ELF-1 (cell line): ENCODE measurements at regions not wholly inside any gene's neighbourhood (a gene's known extent, or its start where the extent isn't known, plus 50 kb on each side); places are given as distances from the start of the nearest gene placed in this dataset.
"Not testable (repeated sequence)": the region's sequence is repeated elsewhere in the genome, so short reads cannot be mapped to it uniquely, and the experiment has no call there.

ENCODE experiments used
- DNase-seq: peaks from one replicate; pipeline ENCODE4 v3.0.0-alpha.2; 2016; ENCODE audit warnings: low read depth, low spot score

- no peak for DNase-seq
Measured at GRCh38 chr4:34412233-34412632, 1832.1 kb downstream of the ARAP2 start.

GRCh38 chr4:34412911-34413310, 1831.4 kb downstream of the ARAP2 start:
- DNase-seq = no peak

DNA sequence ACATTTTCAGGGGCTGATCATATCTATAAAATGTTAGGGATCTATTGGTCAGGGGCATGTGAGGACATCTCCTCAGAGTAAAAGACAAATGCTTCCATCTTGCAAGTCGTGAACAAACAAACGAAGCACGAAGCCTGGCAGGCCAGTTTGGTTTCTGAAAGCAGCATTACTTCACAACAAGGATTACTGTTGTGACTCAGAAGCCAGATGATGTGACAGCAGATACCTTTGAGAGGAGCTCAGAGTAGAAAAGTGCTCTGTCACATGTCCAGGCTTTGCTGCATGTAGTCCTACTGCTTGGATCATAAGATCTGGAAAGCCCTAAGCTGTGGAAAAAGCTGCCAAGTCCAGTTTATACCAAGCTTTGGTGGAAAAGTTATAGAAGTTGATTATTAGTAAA, 1827.2 kb downstream of the ARAP2 start:
- no peak for DNase-seq

- DNase-seq = no peak
Measured at GRCh38 chr4:34419871-34420270, 1824.4 kb downstream of the ARAP2 start.

DNA sequence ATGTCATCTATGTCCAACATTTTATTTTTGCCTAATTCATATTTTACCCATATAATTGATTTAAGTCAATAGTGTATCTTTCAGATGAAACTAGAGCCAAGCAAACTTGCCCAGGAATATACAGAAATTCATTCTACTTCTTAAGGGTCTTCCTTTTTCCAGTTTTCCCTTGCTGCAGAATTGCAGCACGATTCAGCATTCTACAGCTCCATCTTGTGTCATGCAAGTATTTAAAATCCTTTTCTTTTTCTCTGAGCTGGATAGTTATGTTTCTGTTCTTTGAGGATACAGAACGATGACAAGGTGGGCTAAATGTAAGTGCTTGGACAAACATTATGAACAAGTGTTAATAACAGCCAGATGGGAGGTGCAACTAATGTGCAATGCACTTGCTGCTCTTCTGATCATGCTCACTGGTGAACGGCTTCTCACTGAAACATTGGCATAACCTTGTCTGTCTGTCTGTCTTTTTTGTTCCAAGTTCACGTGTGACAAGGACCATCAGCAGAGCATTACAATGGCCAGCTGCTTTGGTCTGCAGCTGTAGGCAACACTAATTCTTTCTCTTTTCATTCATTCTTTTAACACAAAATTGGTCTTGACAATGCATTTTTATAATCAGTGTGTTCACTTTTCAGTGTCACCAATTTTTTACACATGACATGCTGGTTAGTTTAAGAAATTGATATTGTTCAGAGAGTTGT, 1821.7 kb downstream of the ARAP2 start:
- DNase-seq = no peak

- no peak for DNase-seq
Measured at GRCh38 chr4:34432706-34433105, 1811.6 kb downstream of the ARAP2 start.

DNA sequence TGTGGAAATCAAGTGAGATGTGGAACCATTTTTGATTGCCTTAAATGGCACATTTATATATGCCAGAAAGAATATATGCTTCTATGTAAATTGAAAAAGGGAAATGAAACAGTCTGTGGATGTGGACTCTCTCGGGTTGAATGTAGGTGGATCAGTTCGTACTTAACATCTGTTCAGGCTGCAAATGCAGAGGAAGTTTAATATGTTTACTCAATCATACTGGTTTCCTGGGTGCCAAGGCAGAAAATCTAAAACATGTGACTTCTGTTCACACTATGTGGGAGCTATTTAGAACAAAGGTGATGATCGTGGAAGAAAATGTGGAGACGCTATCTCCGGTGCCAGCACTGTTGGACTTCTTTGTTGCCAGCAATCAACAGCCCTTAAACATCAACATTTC, 1809.9 kb downstream of the ARAP2 start:
- DNase-seq = not testable (repeated sequence)

DNA sequence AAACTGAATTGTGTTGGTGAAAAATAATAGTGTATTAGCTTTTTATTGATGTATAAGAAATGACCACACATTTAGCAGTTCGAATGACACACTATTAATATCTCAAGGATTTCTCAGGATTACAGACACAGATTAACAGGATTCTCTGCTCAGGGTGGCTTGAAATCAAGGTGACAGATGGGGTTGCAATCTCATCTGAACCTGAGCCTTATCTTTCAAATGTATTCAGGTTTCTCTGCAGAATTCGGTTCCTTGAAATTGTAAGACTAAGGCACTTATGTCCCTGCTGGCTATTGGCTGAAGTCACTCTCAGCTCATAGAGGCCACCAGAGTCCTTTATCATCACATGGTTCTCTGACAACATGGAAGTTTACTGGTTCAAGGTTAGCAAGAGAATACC, 1780.1 kb downstream of the ARAP2 start:
- no peak for DNase-seq

GRCh38 chr4:34466411-34466810, 1777.9 kb downstream of the ARAP2 start:
- DNase-seq = no peak

- DNase-seq = no peak
Measured at GRCh38 chr4:34469516-34469915, 1774.8 kb downstream of the ARAP2 start.

DNA sequence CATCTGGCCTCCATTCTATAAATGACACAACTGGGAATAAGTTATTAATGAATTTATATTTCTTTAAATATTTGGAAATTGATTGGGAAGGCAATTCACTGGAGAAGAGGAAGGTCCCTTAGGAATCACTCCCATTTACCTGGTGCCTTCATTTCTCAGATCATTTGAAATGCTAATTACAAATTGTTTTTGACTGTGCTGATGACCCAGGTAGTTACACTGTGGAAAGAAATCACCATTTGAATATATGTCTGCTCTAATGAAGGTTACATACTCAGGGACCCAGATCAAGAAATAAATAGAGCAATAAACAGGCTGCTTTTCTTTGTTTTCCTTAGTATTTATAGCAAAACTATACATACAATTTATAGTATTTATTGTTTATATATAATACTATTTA, 1759.1 kb downstream of the ARAP2 start:
- DNase-seq = no peak

GRCh38 chr4:34486461-34487363, 1757.6 kb downstream of the ARAP2 start:
- no peak for DNase-seq

- DNase-seq = no peak
Measured at GRCh38 chr4:34492414-34492813, 1751.9 kb downstream of the ARAP2 start.

DNA sequence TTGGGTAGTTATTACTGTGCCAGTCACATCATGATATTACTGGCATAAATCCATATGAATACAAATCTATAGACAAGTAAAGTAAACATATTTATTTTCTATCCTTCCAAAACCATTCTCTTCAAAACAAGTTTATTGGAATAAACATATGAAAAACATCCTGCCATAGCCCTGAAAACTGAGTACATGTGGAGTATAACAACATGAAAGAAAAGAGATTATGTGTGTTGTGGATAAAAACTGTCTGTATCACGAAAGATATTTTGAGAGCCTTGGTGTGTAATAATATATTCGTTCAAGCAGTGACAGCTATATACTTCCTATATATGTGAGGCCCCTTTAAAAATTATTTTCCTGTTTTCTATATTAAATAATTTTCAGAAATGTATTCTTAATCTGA, 1742.2 kb downstream of the ARAP2 start:
- no peak for DNase-seq

DNA sequence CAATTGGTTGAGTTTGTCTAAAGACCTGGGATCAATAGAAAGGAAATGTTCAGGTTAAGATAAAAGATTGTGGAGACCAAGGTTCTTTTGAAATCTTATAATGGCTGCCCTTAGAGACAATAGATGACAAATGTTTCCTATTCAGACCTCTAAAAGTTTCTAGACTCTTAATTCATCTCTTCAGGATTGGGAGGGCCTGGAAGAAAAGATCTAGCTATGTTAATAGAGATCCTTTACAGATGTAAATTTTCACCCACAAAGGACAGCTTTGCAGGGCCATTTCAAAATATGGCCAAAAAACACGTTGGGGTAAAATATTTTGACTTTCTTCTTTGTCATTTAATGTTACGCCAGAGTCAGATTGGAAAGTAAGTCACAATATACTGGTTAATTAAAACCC, 1739.6 kb downstream of the ARAP2 start:
- not testable (repeated sequence) for DNase-seq

- DNase-seq = not testable (repeated sequence)
Measured at GRCh38 chr4:34506511-34507092, 1737.7 kb downstream of the ARAP2 start.

DNA sequence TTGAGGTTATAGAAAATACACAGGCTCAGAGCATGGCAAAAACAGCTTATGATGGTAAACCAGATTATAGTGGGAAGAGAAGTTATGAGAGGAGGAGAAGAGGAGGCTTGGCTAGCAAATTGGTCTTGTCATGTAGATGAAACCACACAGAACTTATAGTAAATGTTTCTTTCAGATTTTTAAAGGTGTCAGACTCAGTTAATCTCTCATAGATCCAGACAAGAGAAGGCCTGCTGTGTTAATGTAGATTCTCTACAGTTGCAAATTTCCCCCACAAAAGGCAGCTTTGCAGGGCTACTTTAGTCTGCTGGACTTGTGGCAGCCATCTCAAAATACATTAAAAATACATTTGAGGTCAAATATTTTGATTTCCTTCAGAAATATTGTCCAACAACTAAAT, 1731.7 kb downstream of the ARAP2 start:
- DNase-seq = peak; percentile 1

DNA sequence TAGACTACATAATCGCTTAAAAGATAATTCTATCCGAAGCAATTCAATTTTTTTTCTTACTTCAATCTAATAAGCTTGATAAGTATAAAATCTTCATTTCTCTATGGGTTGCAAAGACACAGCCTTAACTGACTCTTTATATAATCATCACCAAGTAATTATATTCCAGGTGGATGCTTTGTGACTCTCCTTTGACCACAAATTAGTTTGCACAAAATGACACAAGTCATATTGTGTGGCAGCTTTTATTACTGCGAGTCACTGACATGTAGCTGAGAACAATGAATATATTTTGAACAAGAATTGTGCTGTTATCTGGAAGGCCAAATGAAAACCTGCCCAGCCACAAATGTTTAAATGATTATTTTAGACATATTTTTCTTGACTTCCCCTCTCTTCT, 1727.8 kb downstream of the ARAP2 start:
- no peak for DNase-seq

GRCh38 chr4:34534916-34535315, 1709.4 kb downstream of the ARAP2 start:
- no peak for DNase-seq

GRCh38 chr4:34566091-34566490, 1678.2 kb downstream of the ARAP2 start:
- no peak for DNase-seq

DNA sequence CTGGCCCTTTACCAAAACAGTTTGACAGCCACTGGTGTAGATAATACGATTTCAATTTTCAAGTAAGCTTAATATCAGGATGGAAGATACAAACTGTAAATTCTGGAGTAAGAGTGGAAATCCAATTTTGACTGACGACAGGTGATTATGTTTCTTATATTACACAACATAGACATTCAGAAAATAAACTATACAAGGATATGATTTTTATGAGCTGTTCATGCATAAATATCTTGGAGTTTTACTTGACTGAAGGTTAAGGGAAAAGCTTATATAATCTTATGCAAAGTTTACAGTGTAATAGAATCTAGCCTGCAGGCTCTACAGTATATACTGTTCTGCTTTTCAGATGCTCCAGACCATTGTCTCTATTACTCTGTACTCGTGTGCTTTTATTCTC, 1672.3 kb downstream of the ARAP2 start:
- DNase-seq = no peak

GRCh38 chr4:34615315-34615714, 1629.0 kb downstream of the ARAP2 start:
- no peak for DNase-seq
